GM19328 (cell line): ENCODE measurements at regions not wholly inside any gene's neighbourhood (a gene's known extent, or its start where the extent isn't known, plus 50 kb on each side); places are given as distances from the start of the nearest gene placed in this dataset.
A peak's percentile ranks its signal among the peaks of the same experiment; 100 is the strongest.

Experiments used
- ATAC-seq: cut with Tn5 transposase; IDR thresholded peaks from one replicate; pipeline ENCODE4 v1.9.1; 2021; ENCODE audit warnings: mild to moderate bottlenecking, moderate library complexity; ENCODE audit not compliant: unreplicated experiment

DNA sequence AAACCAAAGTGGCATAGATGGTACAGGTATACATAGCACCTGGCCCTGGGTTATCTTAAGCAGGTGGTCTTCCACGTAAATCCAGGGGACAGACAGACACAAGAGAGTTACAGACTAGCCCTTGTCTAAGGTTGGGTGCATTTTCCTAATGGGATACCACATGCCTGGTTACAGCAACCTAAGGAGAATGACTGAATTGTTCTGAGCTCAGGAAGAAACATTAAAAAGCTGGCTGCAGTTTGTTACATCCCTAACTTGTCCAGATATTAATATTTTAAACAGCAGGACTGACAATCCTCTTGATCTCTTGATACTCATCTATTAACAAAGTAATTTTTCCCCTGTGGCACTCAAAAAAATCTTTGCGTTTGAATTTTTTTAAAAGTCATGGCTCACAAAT lies 102.2 kb upstream of the SERP2 start:
- no peak for ATAC-seq

DNA sequence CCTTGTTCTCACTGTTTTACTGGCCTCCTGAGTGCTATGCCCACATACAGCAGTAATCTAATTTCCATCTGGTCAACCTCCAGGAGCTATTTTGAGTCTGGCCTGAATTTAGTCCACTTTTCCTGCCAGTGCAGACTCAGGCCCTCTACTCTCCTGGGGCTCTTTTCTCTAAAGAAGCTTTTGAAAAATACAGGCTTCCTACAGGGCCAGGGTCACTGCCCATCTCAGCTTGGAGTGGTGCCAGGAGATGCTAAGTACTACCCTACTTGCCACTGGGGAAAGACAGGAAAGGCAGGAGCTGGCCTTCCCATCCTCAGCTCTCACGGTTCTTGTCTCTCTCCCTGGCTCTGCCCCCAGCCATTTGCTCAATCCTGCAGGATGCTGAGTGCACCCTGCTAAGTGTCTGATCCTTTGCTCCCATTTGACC lies 101.7 kb upstream of the SERP2 start:
- no peak for ATAC-seq

DNA sequence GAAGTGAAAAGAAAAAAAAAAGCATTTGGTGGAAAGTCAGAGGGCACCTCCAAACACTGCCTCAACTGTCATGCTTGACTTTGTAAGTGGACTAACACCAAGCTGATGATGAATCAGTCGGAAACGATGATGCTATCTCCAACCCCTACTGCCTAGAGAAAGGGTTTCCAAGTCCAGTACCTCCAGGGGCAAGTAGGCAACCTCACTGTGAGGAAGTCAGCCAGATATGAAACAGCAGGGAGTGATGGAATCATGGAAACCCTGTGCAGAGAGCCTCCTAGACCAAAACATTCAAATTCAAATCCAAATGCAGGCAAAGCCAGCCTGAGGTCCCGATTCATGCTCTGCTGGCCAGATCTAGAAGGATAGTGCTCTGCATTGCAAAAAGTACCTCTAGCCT lies 100.9 kb upstream of the SERP2 start:
- no peak for ATAC-seq

DNA sequence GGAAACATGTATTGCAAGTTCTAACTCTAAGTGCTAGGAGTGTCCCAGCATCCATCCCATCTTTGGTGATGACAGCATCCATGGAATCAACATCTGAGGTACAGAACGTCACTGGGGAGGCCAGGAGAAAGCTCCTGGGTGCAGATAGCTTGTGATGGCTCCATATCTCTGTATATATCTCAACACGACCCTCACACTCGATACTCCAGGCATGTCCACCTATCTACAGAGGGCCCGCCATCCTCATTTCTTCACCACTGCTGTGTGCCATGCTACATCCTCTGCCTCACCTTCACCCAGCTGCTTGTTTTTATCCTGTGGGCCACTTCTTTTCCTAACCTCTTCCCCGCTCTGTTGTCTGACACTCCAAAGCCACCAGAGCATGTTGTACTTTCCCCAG lies 100.4 kb upstream of the SERP2 start:
- ATAC-seq: no peak

DNA sequence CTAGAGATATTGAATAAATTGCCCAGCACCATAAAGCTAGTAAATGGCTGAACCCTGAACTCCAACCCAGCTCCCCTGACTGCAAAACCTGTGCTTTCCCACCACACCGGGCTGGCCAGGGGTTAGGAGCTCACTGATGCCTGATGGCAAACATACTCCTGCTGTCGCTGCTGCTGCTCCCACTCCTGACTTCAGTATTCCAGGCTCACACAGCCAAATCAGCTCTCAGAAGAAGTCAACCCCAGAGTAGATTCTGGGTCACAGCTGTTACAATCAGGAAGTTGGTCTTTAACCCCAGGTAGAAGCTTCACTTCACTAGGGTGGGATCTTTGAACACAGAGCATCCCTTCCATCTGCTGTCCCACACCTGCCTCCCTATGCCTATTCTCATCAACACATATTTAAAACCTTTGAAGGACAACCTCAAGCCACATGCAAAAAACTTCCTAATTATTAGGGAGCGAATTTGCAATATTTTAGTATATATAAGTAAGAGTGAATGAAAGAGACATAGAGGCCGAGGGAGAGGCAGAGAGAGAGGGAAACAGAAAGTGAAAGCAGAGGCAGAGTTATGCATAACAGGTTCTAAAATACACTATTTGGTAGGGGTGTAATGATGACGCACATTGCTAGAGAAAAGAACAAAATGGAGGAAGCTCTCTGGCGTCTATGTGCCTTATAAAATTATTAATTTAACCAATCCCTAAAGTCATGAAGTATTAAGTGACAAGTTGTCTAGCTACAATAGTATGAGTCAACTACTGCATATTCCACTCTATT lies 99.4 kb upstream of the SERP2 start:
- ATAC-seq: peak; percentile 93

DNA sequence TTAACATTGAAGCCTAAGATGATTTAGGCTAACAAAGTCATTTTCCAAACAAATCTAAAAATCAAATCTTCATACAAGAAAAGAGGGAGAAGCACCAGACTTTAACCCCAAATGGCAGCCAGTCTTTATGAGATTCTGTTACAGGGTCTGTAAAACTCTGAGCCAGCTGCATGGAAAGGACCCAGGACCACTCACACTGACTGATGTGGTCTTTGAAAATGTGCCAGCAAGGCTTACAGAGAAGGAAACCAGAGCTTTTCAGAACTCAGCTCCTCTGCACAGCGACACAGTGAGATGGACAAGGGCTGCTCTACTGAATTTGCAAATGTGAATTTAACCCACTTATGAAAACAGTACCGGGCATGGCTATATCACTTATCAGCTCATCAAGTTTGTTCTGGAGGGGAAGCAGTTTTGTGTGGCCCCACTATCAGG lies 98.8 kb upstream of the SERP2 start:
- ATAC-seq: no peak

DNA sequence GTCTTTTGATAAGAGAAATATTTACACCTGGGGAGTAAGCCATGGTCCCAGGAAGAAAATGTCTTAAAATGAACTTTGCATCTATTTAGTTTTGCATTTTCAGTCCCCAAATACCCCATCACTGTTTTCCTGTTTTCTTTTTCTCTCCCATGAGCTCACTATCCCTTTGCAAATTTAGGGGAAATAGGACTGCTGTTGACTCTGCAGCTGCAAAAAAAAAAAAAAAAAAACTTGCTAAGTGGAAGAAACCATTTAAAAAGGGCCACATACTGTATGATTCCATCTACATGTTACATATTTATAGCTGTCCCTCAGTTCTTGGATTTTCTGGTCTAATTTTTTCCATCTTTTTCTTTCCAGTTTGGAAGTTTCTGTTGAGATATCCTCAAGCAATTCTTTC lies 98.2 kb upstream of the SERP2 start:
- no peak for ATAC-seq

DNA sequence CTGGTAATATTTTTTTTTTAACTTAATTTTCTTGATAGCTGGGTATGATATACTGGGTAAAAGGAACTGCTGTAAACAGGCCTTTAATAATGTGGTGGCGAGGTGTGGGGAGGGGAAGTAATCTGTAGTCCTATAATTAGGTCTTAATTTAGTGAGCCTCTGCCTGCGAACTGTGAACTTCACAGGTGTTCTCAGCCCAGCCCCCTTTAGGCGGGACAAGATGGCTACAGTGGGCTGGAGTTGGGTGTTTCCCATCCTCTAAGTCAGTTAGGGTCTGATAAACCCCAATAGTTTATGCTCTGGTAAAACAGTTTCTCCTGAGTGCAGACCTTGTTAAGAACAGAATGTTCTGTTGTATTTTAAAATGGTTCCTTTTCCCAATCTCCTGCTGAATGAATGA lies 97.6 kb upstream of the SERP2 start:
- no peak for ATAC-seq

DNA sequence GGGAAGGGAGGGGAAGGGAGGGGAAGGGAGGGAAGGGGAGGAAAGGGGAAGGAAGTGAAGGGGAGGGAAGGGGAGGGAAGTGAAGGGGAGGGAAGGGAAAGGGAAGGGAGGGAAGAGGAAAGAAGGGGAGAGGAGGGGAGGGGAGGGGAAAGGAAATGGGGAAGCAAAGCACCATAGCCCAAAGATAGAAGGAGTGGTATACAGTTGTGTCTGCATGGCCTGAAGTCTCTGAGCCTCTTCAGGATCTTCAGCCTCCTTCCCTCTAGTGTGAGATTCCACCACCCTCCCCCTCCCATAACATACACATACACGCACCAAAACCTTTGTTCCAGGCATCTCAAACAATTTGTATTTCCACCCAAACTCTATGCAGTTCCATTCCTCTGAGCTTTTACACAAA lies 96.2 kb upstream of the SERP2 start:
- no peak for ATAC-seq

DNA sequence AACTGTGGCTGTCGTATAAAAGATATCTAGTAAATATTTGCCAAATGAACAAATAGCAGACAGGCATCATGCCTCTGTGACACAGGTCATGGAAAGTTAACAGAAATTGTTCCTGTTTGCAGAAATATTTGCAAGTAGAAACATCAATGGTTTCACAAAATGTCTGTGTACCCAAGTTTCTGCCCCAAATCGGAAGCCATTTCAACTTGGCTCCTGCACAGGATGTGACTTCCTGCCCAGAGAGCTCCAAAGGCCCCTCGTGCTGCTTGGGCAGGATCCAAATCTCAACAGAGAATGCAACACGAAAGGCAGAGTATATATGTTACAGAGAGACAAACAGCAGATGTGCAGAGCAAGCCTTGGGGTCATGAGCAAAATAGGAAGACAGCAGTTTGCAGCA lies 95.5 kb upstream of the SERP2 start:
- ATAC-seq: no peak

DNA sequence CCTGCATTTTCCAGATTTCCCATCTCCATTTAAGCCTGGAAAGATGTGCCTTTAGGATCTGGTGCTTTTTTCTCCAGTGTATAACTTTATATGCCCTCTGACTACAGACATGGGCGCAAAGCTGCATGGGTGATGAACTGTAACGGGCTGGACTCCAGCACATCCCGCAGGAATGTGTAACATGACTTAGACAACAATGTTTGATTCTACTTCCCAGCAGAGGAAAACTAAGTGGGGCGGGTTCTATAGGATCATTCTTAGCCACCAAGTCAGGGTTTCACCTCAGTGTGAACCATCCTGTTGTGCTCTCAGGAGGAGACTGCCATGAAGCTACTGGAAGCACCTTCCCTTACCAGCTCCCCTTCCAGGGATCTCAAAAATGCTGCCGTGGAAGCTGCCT lies 93.2 kb upstream of the SERP2 start:
- no peak for ATAC-seq

DNA sequence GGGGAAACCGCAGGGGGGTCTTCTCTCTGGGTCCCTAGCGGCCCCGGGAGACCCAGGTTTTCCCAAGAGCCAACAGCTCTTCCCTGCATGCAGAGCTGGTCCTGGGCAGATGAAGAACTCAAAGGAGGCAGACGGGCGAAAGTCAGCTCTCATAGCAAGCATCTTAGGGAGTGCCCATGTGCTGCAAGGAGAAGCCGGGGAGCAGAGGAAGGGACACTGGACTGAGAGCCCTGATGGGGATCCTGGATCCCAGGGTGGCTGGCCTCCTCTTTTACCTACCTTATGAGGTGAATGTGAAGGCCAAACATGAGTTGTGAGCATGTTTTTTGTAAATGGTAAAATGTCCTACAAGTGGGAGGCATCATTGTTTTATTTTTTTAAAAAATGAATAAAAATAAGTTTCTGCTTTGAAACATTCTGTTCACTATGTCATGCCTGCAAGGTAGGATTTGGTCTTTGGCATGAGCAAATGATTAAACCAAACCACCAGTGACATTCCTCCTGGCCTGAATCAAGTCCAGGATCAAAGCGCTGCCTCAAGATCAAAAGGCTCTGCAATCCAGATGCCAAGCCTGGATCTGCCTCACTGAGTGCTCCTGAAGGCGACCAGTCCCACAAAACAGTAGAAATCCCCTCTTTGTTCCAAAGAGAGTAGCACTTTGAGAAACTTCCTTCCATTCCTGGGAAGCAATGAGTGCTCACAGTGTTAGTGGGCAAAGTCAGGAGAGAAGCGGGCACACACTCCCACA lies 92.2 kb upstream of the SERP2 start:
- ATAC-seq: no peak

DNA sequence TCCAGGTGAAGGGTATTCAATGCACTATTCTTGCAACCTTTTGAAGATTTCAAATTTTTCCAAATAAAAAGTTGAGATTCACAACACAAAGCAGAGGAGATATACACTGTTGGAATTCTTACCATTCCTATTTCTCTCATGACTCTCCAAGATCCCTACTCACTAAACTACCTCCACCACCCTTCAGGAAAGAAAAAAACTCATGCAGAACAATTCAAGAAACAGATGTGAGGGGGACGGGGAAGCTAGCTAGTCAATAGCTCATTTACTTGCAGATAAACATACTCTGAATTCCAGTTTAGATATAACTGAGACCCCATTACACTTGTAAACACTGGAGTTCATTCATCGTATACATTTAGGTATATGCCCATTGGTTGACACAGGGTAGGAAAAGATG lies 90.0 kb upstream of the SERP2 start:
- no peak for ATAC-seq

DNA sequence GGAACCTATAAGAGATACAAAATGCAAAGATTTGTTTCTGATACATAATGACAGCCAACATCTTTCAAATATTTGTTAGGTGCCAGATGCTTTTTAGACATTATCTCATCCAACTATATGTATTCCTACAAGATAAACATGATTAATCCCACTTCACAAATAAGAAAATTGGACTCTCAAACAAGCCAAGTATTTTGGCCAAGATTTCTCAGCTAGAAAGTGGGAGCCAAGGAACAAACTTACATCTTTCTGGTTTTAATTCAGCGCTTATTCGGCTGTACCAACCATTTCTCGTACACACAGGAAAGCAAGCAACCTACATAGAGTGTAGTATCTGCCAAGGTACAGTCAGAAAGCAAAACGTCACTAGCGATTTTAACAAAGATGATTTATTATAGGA lies 85.7 kb upstream of the SERP2 start:
- no peak for ATAC-seq

DNA sequence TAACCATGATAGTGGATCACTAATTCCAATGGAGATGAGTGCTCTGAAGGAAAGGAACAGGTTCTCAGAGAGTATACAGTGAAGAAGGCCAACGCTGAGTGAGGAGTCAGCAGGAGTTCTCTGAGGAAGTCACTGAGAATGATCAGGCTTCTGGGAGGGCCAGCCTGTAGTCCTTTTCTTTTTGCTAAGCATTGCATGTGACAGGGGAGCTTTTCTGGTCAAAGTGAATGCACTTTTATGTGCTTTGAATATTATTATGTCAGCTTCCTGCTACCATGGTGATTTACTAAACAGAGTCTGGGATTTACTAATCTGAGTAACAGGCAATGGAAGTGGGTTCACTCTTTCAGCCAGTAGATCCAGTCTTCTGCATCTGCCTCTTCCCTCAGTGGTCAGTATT lies 81.1 kb upstream of the SERP2 start:
- ATAC-seq: no peak

DNA sequence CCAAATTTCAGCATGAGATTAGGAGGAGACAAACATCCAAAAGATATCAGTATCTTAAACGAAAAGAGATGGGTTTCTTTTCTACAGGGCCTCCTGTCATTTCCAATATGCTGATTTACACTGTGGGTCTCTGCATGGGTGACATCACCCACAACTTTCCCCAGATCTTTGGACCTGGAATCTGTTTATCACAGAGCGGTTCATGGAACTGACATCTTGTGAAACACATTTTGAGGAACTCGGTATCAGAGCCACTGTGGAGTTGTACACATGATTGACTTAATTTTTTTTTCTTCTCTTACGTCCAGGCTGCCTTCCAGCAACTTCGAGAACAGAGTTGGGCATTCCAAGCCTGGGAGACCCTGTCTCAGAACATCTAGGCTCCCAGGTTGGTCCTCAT lies 80.2 kb upstream of the SERP2 start:
- ATAC-seq: no peak

DNA sequence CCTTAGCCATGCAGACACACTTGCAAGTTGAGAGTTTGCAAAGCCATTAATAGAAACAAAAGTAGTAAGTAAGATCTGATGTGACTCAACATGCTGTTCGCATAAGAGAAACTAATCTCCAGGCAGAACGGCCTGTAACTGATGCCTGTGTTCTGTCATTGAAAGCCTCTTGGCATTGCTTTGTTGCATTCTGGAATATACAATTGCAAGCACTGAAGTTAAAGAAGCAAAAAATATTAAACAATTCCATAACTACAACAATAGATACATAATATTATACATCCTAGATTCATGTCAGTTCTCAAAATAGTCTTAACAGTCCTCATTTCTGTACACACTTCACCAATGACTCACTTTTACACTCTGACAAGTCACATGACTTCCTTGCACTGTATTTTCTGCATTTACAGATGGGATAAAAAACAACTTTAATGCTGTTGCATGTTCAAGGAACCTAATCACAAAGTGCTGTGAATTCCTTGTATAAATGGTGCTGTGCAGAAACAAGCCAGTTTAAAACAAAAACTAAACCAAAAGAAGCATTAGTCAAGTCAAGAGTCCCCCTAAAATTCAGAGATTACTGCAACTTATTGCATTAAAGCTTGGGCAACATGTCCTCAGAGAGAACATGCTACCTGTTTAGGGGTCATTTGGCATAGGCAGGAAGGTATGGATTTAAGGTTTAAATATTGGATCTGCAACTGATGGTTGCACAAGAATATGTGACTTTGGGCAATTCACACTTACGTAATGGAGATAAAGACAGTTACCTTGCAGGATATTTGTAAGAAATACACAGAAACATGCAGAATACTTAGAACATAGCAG lies 79.5 kb upstream of the SERP2 start:
- no peak for ATAC-seq

DNA sequence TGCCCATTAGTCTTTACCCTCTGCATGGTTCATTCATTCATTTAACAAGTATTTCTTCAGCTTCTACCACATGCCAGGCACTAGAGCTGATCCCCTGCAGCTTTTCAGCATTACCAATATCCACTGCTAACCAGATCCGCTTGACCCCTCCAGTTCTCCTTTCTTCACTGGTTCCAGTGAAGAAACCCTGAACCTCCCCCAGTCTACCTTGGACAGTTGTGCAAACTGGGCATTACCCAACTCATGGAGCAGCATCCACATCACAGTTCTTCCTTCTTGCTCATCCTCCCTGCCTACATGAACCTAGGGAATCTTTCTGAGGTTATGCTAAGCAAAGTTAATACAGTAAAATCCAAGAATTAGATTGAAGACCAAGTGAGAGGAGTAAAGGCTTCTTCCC lies 78.7 kb upstream of the SERP2 start:
- ATAC-seq: no peak

DNA sequence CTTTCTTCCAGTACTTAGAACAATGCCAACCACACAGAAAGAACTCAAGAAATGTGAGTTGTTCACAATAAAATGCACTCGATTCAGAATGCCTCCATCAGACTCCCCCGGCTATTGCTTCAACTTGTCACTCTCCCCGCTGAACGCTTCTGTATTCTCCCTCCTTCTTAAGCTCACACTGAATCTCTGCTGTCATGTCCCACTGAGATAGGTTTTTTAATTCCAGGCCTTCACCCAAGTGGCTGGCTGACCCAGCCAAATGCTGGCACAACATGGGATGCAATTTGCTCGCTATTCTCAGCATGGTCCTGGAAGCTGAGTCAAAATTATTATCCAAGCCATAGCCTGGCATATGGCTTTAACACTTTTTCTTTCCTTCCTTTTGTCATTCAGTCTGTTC lies 76.8 kb upstream of the SERP2 start:
- no peak for ATAC-seq

DNA sequence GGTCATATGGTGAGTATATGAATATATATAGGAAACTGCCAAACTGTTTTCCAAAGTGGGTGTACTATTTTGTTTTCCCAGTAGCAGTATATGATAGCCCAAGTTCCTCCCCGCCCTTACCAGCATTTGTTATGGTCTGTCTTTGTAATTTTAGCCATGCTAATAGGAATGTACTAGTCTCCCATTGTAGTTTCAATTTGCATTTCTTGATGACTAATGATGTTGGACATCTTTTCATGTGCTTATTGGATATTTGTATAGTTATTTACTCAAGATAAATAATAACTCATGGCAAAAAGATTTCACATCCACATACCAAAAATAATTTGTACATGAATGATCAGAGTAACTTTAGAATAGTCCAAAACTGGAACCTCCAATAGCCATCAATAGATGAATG lies 75.3 kb upstream of the SERP2 start:
- ATAC-seq: no peak

DNA sequence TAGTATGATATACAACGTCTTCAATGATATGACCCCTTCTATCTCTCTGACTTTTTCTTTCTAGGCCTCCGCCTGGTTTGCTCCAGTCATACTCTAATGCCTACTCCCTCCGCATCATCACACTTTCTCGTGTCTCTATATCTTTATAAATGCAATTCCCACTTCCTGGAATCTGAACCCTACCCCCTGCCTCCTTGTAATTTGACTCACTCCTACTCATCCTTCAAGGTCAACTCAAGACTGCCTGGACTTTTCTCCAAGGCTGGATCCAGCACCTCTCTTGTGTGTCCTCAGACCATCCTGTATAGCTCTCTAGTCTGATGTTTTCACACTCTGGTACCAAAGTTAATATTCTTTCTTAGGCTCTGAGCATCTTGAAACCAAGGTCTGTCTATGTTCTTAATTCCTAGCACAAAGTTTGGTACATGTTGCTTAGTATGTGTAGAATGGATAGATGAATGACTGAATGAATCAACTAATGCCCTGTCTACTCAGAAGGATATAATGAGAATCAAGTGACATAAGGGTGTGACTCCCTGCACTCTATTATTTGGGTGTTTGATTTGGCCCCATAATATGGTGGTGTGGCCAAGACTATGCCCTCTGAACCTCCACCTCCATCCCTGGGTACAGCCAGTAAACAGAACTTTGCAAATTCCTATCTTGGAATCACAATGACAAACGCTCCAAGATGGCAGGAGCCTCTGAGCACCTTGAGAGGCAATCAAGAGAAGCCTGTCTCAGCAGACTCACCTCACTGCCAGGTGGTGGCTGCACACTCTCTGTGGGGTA lies 74.3 kb upstream of the SERP2 start:
- ATAC-seq: no peak
